K562 (cell line): ENCODE measurements at regions not wholly inside any gene's neighbourhood (a gene's known extent, or its start where the extent isn't known, plus 50 kb on each side); places are given as distances from the start of the nearest gene placed in this dataset.

Experiments used
- ATAC-seq: fragments of 200-7000 bp; cut with Tn5 transposase; 3 replicates; pipeline ENCODE4 v1.9.1; 2020; ENCODE audit warnings: moderate library complexity
- BruUV-seq: library from RNA; stranded (reverse); fragments of 400-500 nt; replicated peaks from 2 replicates; lab custom pipeline; 2021; lab: Mats Ljungman, UMichigan
- CTCF ChIA-PET: fragments of 300-600 bp; formaldehyde crosslinking; extraction: SDS; loops from one replicate; lab custom pipeline; 2021; ENCODE audit warnings: low intra/inter-chr PET ratio; lab: Yijun Ruan, JAX
- POLR2A ChIA-PET: fragments of 300-600, 350-650 bp; sonication (Branson Sonifier 250); formaldehyde crosslinking; extraction: SDS; loops from one replicate; lab custom pipeline; 2021; ENCODE audit warnings: antibody characterized with exemption, inconsistent platforms; lab: Yijun Ruan, JAX
- DNase-seq, 4 experiments: peaks; one replicate each; pipeline versions ENCODE4 v3.0.0 to v3.0.0-alpha.2; 2011 to 2018; ENCODE audit warnings: low spot score in 3 of 4, mixed read lengths in 3 of 4; ENCODE audit errors: extremely low read depth in 1 of 4
- FAIRE-seq: peaks from 2 replicates; lab custom pipeline; 2011; peaks lifted over from hg19 to GRCh38; lab: Jason Lieb, UNC
- H2AFZ ChIP-seq: 2 replicates; pipeline ENCODE4 v1.6.0; 2011; ENCODE audit warnings: low read depth, low read length, control low read depth, inconsistent platforms
- H3K27ac ChIP-seq: fragments of 200-600 bp; 3 replicates; pipeline ENCODE4 v1.8.0; 2011; ENCODE audit warnings: low read depth, mild to moderate bottlenecking, control low read depth, inconsistent platforms, low read length, moderate library complexity, mixed read lengths; ENCODE audit errors: extremely low read depth
- H3K27me3 ChIP-seq, 2 experiments: fragments of 300-600 bp in 1 of 2; 2 replicates in 1 of 2; 3 replicates in 1 of 2; pipeline versions ENCODE4 v1.6.0 to v1.8.0; 2011; ENCODE audit warnings: inconsistent platforms in 2 of 2, low read length in 2 of 2, mild to moderate bottlenecking in 1 of 2, mixed read lengths in 1 of 2, moderate library complexity in 1 of 2; ENCODE audit not compliant: control insufficient read depth in 2 of 2, insufficient read depth in 2 of 2
- H3K36me3 ChIP-seq: fragments of 300-600 bp; 3 replicates; pipeline ENCODE4 v1.8.0; 2011; ENCODE audit warnings: mild to moderate bottlenecking, low read length, inconsistent platforms; ENCODE audit not compliant: control insufficient read depth, insufficient read depth
- H3K4me1 ChIP-seq, 2 experiments: fragments of 200-600 bp in 1 of 2; replicated peaks in 1 of 2; 2 replicates in 1 of 2; 3 replicates in 1 of 2; pipeline versions ENCODE4 v1.5.1 to v1.8.0; 2011; ENCODE audit warnings: inconsistent platforms in 2 of 2, low read length in 2 of 2, mild to moderate bottlenecking in 1 of 2, mixed read lengths in 1 of 2, moderate library complexity in 1 of 2; ENCODE audit not compliant: control insufficient read depth in 2 of 2, insufficient read depth in 2 of 2
- H3K4me2 ChIP-seq: 2 replicates; pipeline ENCODE4 v1.6.1; 2011; ENCODE audit warnings: low read length, control low read depth, inconsistent platforms, mixed read lengths; ENCODE audit not compliant: insufficient read depth
- H3K4me3 ChIP-seq: fragments of 200-600 bp; sonication (generic), shearing (Covaris generic); 2 replicates; pipeline ENCODE4 v1.5.1; 2016; ENCODE audit warnings: control low read depth, inconsistent platforms
- H3K79me2 ChIP-seq: fragments of 200-600 bp; 3 replicates; pipeline ENCODE4 v1.8.0; 2011; ENCODE audit warnings: low read length, inconsistent platforms; ENCODE audit not compliant: control insufficient read depth, insufficient read depth
- H3K9ac ChIP-seq, 2 experiments: 2 replicates each; pipeline versions ENCODE4 v1.6.0 to v1.6.1; 2011; ENCODE audit warnings: low read depth in 2 of 2, low read length in 2 of 2, control low read depth in 1 of 2, inconsistent platforms in 1 of 2, mild to moderate bottlenecking in 1 of 2, mixed read lengths in 1 of 2; ENCODE audit not compliant: insufficient read depth in 1 of 2
- H3K9me1 ChIP-seq: one replicate; pipeline ENCODE4 v1.6.0; 2011; ENCODE audit warnings: inconsistent platforms, mild to moderate bottlenecking, low read length, moderate library complexity; ENCODE audit not compliant: control insufficient read depth, insufficient read depth
- H3K9me3 ChIP-seq: replicated peaks from 2 replicates; pipeline ENCODE4 v1.5.1; 2011; ENCODE audit warnings: low read depth, low read length, inconsistent platforms; ENCODE audit not compliant: control insufficient read depth, insufficient read depth
- H4K20me1 ChIP-seq: replicated peaks from 2 replicates; pipeline ENCODE4 v1.6.1; 2011; ENCODE audit warnings: low read length, inconsistent platforms, mixed read lengths; ENCODE audit not compliant: control insufficient read depth, insufficient read depth
- CBFA2T3 ChIP-seq: fragments of 450-650 bp; IDR thresholded peaks from 2 replicates; pipeline ENCODE4 v1.6.1; 2017
- CBX8 ChIP-seq: fragments of 200-600 bp; sonication (generic); IDR thresholded peaks from 2 replicates; pipeline ENCODE4 v1.6.1; 2012; ENCODE audit warnings: borderline replicate concordance, mixed run types, low read depth, mild to moderate bottlenecking, moderate library complexity, mixed read lengths, low read length, control low read depth, inconsistent platforms; ENCODE audit not compliant: poor library complexity, severe bottlenecking; ENCODE audit errors: extremely low read depth
- CTCF ChIP-seq, 3 experiments: IDR thresholded peaks in 2 of 3; conservative IDR thresholded peaks in 1 of 3; 2 replicates each; pipeline ENCODE4 v1.5.1; 2011 to 2012; ENCODE audit warnings: low read length in 3 of 3, mild to moderate bottlenecking in 3 of 3, control low read depth in 2 of 3, improper control_type of control experiment in 1 of 3, inconsistent platforms in 1 of 3, low read depth in 1 of 3, mixed read lengths in 1 of 3, moderate library complexity in 1 of 3; ENCODE audit not compliant: insufficient read depth in 2 of 3
- FOXM1 ChIP-seq, 2 experiments: fragments of 450-650 bp in 1 of 2; sonication (generic) in 1 of 2; formaldehyde crosslinking in 1 of 2; IDR thresholded peaks; 2 replicates each; pipeline versions ENCODE4 v1.6.1 to v1.9.0; 2017 to 2022; ENCODE audit warnings: low read depth in 2 of 2, mild to moderate bottlenecking in 2 of 2, missing genetic modification reagents in 1 of 2, moderate library complexity in 1 of 2
- HNRNPL ChIP-seq: fragments of 200-400 bp; formaldehyde crosslinking; IDR thresholded peaks from 2 replicates; pipeline ENCODE4 v1.6.1; 2017; ENCODE audit warnings: low read depth, mild to moderate bottlenecking, low read length
- MXI1 ChIP-seq: IDR thresholded peaks from 2 replicates; pipeline ENCODE4 v1.6.1; 2011; ENCODE audit warnings: low read depth, mild to moderate bottlenecking, improper control_type of control experiment, low read length
- NCOA1 ChIP-seq: fragments of 450-650 bp; IDR thresholded peaks from 2 replicates; pipeline ENCODE4 v1.6.1; 2016; ENCODE audit warnings: low read depth
- POLR3G ChIP-seq: IDR thresholded peaks from 2 replicates; pipeline ENCODE4 v1.6.1; 2011; ENCODE audit not compliant: insufficient read length, insufficient replicate concordance; ENCODE audit errors: extremely low read depth
- TRIM24 ChIP-seq, 2 experiments: fragments of 450-650 bp; IDR thresholded peaks; 2 replicates each; pipeline ENCODE4 v1.6.1; 2016
- ZNF318 ChIP-seq, 2 experiments: fragments of 450-650 bp; IDR thresholded peaks; 2 replicates each; pipeline ENCODE4 v1.6.1; 2016; ENCODE audit warnings: mild to moderate bottlenecking in 2 of 2, borderline replicate concordance in 1 of 2, low read depth in 1 of 2, moderate library complexity in 1 of 2
- ZNF41 ChIP-seq: fragments of 250-450 bp; sonication (Bioruptor Pico); conservative IDR thresholded peaks from 2 replicates; pipeline ENCODE4 v1.4.0; 2020; ENCODE audit warnings: mild to moderate bottlenecking
- in situ Hi-C: fragments of 300-500 bp; cut with MboI; formaldehyde crosslinking; loops from 4 replicates; pipeline ENCODE4 v1.15.0; 2018; ENCODE audit warnings: inconsistent platforms, mixed read lengths
- intact Hi-C: fragments of 100-400 bp; cut with micrococcal nuclease; formaldehyde crosslinking; loops from 2 replicates; pipeline ENCODE4 v1.14.2; 2022

- in situ Hi-C loops = no loop called here
- no peak for ATAC-seq
- FAIRE-seq = no peak
- TF ChIP-seq CBX8 (no peak), ZNF41 (CRISPR knock-in tag) (no peak), POLR3G (no peak), FOXM1 (IDR thresholded peaks at IDR 0.05; ENCODE audit: low read depth) (no peak), FOXM1 (CRISPR knock-in tag; IDR thresholded peaks at IDR 0.05; ENCODE audit: low read depth) (no peak), TRIM24 (IDR thresholded peaks at IDR 0.05) (no peak), HNRNPL (no peak), CBFA2T3 (no peak), CTCF (IDR thresholded peaks at IDR 0.05 in 2 of 3, conservative IDR thresholded peaks at IDR 0.05 in 1 of 3; ENCODE audit: insufficient read depth in 2 of 3, low read depth in 1 of 3, low read length in 3 of 3) (no peak), MXI1 (no peak), ZNF318 (IDR thresholded peaks at IDR 0.05; ENCODE audit: borderline replicate concordance in 1 of 2, low read depth in 1 of 2) (no peak), NCOA1 (no peak)
Measured at GRCh38 chrX:43508694-43509093, 147.4 kb upstream of the MAOA start.

More at GRCh38 chrX:43508694-43509093, 147.4 kb upstream of the MAOA start:
- Histone ChIP-seq H3K79me2 (no peaks in the 10 kb centered on the region), H4K20me1 (no peaks in the 10 kb centered on the region), H3K36me3 (no peaks in the 10 kb centered on the region), H3K27ac (no peak overlapping the region), H3K9ac (no peak overlapping the region), H3K4me3 (no peak overlapping the region), H3K4me2 (no peak overlapping the region), H3K27me3 (no peaks in the 10 kb centered on the region), H3K9me1 (no peaks in the 10 kb centered on the region), H3K4me1 (no peaks in the 10 kb centered on the region; a peak in 2 of 5 replicates), H3K9me3 (no peaks in the 10 kb centered on the region), H2AFZ (no peak overlapping the region)
- CTCF ChIA-PET = no interaction called here
- intact Hi-C loops = no loop called here
- POLR2A ChIA-PET = no interaction called here
- BruUV-seq = no TSS peak
- no peak for DNase-seq
